PC-3 (cell line): ENCODE measurements at regions not wholly inside any gene's neighbourhood (a gene's known extent, or its start where the extent isn't known, plus 50 kb on each side); places are given as distances from the start of the nearest gene placed in this dataset.

ENCODE experiments used
- ATAC-seq: fragments of 200-7000 bp; cut with Tn5 transposase; 2 replicates; pipeline ENCODE4 v1.9.1; 2020; ENCODE audit warnings: mild to moderate bottlenecking, moderate library complexity
- BruUV-seq: library from RNA; stranded (reverse); fragments of 400-500 nt; replicated peaks from 2 replicates; lab custom pipeline; 2021; lab: Mats Ljungman, UMichigan
- CTCF ChIA-PET: fragments of 300-600 bp; sonication (Branson Sonifier 250); formaldehyde crosslinking; loops from one replicate; lab custom pipeline; 2022; ENCODE audit warnings: antibody characterized with exemption; lab: Charles Lee
- POLR2A ChIA-PET: fragments of 300-600 bp; sonication (Branson Sonifier 250); formaldehyde crosslinking; loops from one replicate; lab custom pipeline; 2022; ENCODE audit warnings: antibody characterized with exemption; ENCODE audit not compliant: unreplicated experiment; lab: Charles Lee
- DNase-seq: peaks from one replicate; pipeline ENCODE4 v3.0.0-alpha.2; 2015
- H2AFZ ChIP-seq: fragments of 300-600 bp; sonication (generic); 2 replicates; pipeline ENCODE4 v1.6.0; 2016; ENCODE audit warnings: antibody characterized with exemption, low read length
- H3F3A ChIP-seq: fragments of 300-600 bp; sonication (generic); one replicate; pipeline ENCODE4 v1.6.0; 2017; ENCODE audit warnings: antibody characterized with exemption, low read length, control low read depth, mild to moderate bottlenecking; ENCODE audit not compliant: unreplicated experiment
- H3K27ac ChIP-seq: fragments of 300-600 bp; sonication (generic); 2 replicates; pipeline ENCODE4 v1.5.1; 2016; ENCODE audit warnings: mild to moderate bottlenecking, low read length
- H3K27me3 ChIP-seq: fragments of 300-600 bp; sonication (generic); 2 replicates; pipeline ENCODE4 v1.6.1; 2016; ENCODE audit warnings: low read length, mixed read lengths
- H3K36me3 ChIP-seq: fragments of 300-600 bp; sonication (generic); 2 replicates; pipeline ENCODE4 v1.6.1; 2016; ENCODE audit warnings: low read depth, mixed run types, low read length, mixed read lengths
- H3K4me1 ChIP-seq: fragments of 300-600 bp; sonication (generic); 2 replicates; pipeline ENCODE4 v1.5.1; 2016; ENCODE audit warnings: low read length; ENCODE audit not compliant: insufficient read depth
- H3K4me2 ChIP-seq: fragments of 300-600 bp; sonication (generic); 2 replicates; pipeline ENCODE4 v1.6.0; 2016; ENCODE audit warnings: low read length
- H3K4me3 ChIP-seq: fragments of 300-600 bp; sonication (generic); 2 replicates; pipeline ENCODE4 v1.5.1; 2016; ENCODE audit warnings: mild to moderate bottlenecking, low read length, mixed read lengths
- H3K79me2 ChIP-seq: fragments of 300-600 bp; sonication (generic); 2 replicates; pipeline ENCODE4 v1.6.1; 2017; ENCODE audit warnings: low read length, mixed read lengths
- H3K9ac ChIP-seq: fragments of 300-600 bp; sonication (generic); 2 replicates; pipeline ENCODE4 v1.6.0; 2016; ENCODE audit warnings: mild to moderate bottlenecking, low read length
- H3K9me2 ChIP-seq: fragments of 300-600 bp; sonication (generic); replicated peaks from 2 replicates; pipeline ENCODE4 v1.6.1; 2016; ENCODE audit warnings: mixed run types, low read length, mixed read lengths
- H3K9me3 ChIP-seq: fragments of 300-600 bp; sonication (generic); 2 replicates; pipeline ENCODE4 v1.6.1; 2016; ENCODE audit warnings: low read length, mixed read lengths
- H4K20me1 ChIP-seq: fragments of 300-600 bp; sonication (generic); 2 replicates; pipeline ENCODE4 v1.6.1; 2016; ENCODE audit warnings: low read length, mixed read lengths
- CTCF ChIP-seq: fragments of 300-600 bp; sonication (generic); conservative IDR thresholded peaks from 2 replicates; pipeline ENCODE4 v1.5.1; 2017; ENCODE audit warnings: antibody characterized with exemption, low read depth, mild to moderate bottlenecking, low read length
- EZH2 ChIP-seq: fragments of 300-600 bp; sonication (generic); IDR thresholded peaks from one replicate; pipeline ENCODE4 v1.6.1; 2017; ENCODE audit warnings: antibody characterized with exemption, mild to moderate bottlenecking, low read length; ENCODE audit not compliant: unreplicated experiment
- EZH2phosphoT487 ChIP-seq: fragments of 300-600 bp; sonication (generic); IDR thresholded peaks from 2 replicates; pipeline ENCODE4 v1.6.1; 2018; ENCODE audit warnings: mild to moderate bottlenecking, antibody characterized with exemption, low read length, borderline replicate concordance
- intact Hi-C: fragments of 100-400 bp; cut with micrococcal nuclease; formaldehyde crosslinking; loops from 2 replicates; pipeline ENCODE4 v1.9.0; 2023

GRCh38 chr11:11125618-11126017 lies 227.4 kb downstream of the CSNK2A3 start:
- no peak for DNase-seq

GRCh38 chr11:11122749-11123148 lies 230.3 kb downstream of the CSNK2A3 start:
- Histone ChIP-seq H3F3A (no peaks in the 10 kb centered on the region), H4K20me1 (no peaks in the 10 kb centered on the region), H3K4me2 (no peak overlapping the region), H3K4me1 (no peaks in the 10 kb centered on the region), H3K9me3 (no peaks in the 10 kb centered on the region), H3K4me3 (no peak overlapping the region), H3K36me3 (no peaks in the 10 kb centered on the region), H2AFZ (no peak overlapping the region), H3K9me2 (no peaks in the 10 kb centered on the region), H3K27ac (no peak overlapping the region), H3K9ac (no peak overlapping the region), H3K27me3 (peaks cover 64% of the 10 kb centered on the region), H3K79me2 (no peaks in the 10 kb centered on the region)
- ATAC-seq (no peak), DNase-seq (no peak)
- BruUV-seq: no TSS peak
- TF ChIP-seq CTCF (no peak), EZH2 (no peak), EZH2phosphoT487 (no peak)
- POLR2A ChIA-PET: no interaction called here
- CTCF ChIA-PET: no interaction called here
- intact Hi-C loops: no loop called here

More at GRCh38 chr11:11125618-11126017, 227.4 kb downstream of the CSNK2A3 start:
- H3K36me3 ChIP-seq: no peaks in the 10 kb centered on the region
- no peak for TF ChIP-seq EZH2phosphoT487
- ChIA-PET POLR2A (no interaction called here), CTCF (no interaction called here)
- no peaks in the 10 kb centered on the region for H3F3A ChIP-seq
- no peaks in the 10 kb centered on the region for H3K9me2 ChIP-seq
- BruUV-seq: no TSS peak
- H3K27me3 ChIP-seq: peaks cover 68% of the 10 kb centered on the region
- no peak for ATAC-seq
- H3K27ac ChIP-seq: no peak overlapping the region
- H3K4me3 ChIP-seq: no peak overlapping the region
- no peak overlapping the region for H2AFZ ChIP-seq
- H3K9me3 ChIP-seq: no peaks in the 10 kb centered on the region
- H3K4me2 ChIP-seq: no peak overlapping the region
- intact Hi-C loops: no loop called here
- H3K4me1 ChIP-seq: no peaks in the 10 kb centered on the region
- H3K9ac ChIP-seq: no peak overlapping the region
- no peaks in the 10 kb centered on the region for H3K79me2 ChIP-seq
- H4K20me1 ChIP-seq: no peaks in the 10 kb centered on the region

GRCh38 chr11:11119917-11120316 lies 233.1 kb downstream of the CSNK2A3 start:
- no peaks in the 10 kb centered on the region for H3K36me3 ChIP-seq
- H3K9me2 ChIP-seq: no peaks in the 10 kb centered on the region
- TF ChIP-seq CTCF (no peak), EZH2 (no peak), EZH2phosphoT487 (no peak)
- H3K9ac ChIP-seq: no peak overlapping the region
- ATAC-seq (no peak), DNase-seq (no peak)
- H2AFZ ChIP-seq: no peak overlapping the region
- BruUV-seq: no TSS peak
- no peak overlapping the region for H3K27ac ChIP-seq
- H3K79me2 ChIP-seq: no peaks in the 10 kb centered on the region
- ChIA-PET POLR2A (no interaction called here), CTCF (no interaction called here)
- no peak overlapping the region for H3K4me2 ChIP-seq
- peaks cover 62% of the 10 kb centered on the region for H3K27me3 ChIP-seq
- no peaks in the 10 kb centered on the region for H4K20me1 ChIP-seq
- no peaks in the 10 kb centered on the region for H3F3A ChIP-seq
- H3K4me3 ChIP-seq: no peak overlapping the region
- intact Hi-C loops: no loop called here
- no peaks in the 10 kb centered on the region for H3K9me3 ChIP-seq
- H3K4me1 ChIP-seq: no peaks in the 10 kb centered on the region
